GM23338 (cell line): ENCODE measurements at regions not wholly inside any gene's neighbourhood (a gene's known extent, or its start where the extent isn't known, plus 50 kb on each side); places are given as distances from the start of the nearest gene placed in this dataset.

Experiments
- ATAC-seq: fragments of 200-7000 bp; cut with Tn5 transposase; 3 replicates; pipeline ENCODE4 v1.9.1; 2020
- DNase-seq: peaks from one replicate; pipeline ENCODE4 v3.0.0-alpha.2; 2015; ENCODE audit warnings: low spot score
- H2AFZ ChIP-seq: fragments of 200-600 bp; sonication (generic); 2 replicates; pipeline ENCODE4 v1.8.0; 2016; ENCODE audit warnings: antibody characterized with exemption, mild to moderate bottlenecking, moderate library complexity
- H3F3A ChIP-seq: fragments of 200-600 bp; sonication (generic); replicated peaks from 2 replicates; pipeline ENCODE4 v1.8.0; 2017; ENCODE audit warnings: antibody characterized with exemption, mixed run types, low read depth
- H3K27ac ChIP-seq: fragments of 200-600 bp; sonication (generic); 2 replicates; pipeline ENCODE4 v1.6.1; 2016; ENCODE audit warnings: low read depth
- H3K27me3 ChIP-seq: fragments of 200-600 bp; sonication (generic); 2 replicates; pipeline ENCODE4 v1.8.0; 2016; ENCODE audit warnings: mild to moderate bottlenecking, mixed run types, moderate library complexity; ENCODE audit not compliant: insufficient read depth
- H3K36me3 ChIP-seq: fragments of 200-600 bp; sonication (generic); 2 replicates; pipeline ENCODE4 v1.8.0; 2016; ENCODE audit warnings: mild to moderate bottlenecking; ENCODE audit not compliant: insufficient read depth
- H3K4me1 ChIP-seq: fragments of 200-600 bp; sonication (generic); 2 replicates; pipeline ENCODE4 v1.8.0; 2016; ENCODE audit warnings: mild to moderate bottlenecking, moderate library complexity; ENCODE audit not compliant: insufficient read depth
- H3K4me2 ChIP-seq: fragments of 200-600 bp; sonication (generic); 2 replicates; pipeline ENCODE4 v1.7.1; 2017; ENCODE audit warnings: mixed run types
- H3K4me3 ChIP-seq: fragments of 200-600 bp; sonication (generic); 2 replicates; pipeline ENCODE4 v1.6.1; 2016; ENCODE audit warnings: mixed run types
- H3K79me2 ChIP-seq: fragments of 200-600 bp; sonication (generic); replicated peaks from 2 replicates; pipeline ENCODE4 v1.8.0; 2017; ENCODE audit warnings: mild to moderate bottlenecking; ENCODE audit not compliant: insufficient read depth
- H3K9me2 ChIP-seq: fragments of 200-600 bp; sonication (generic); 2 replicates; pipeline ENCODE4 v1.8.0; 2017; ENCODE audit not compliant: insufficient read depth
- H4K20me1 ChIP-seq: fragments of 200-600 bp; sonication (generic); replicated peaks from 2 replicates; pipeline ENCODE4 v1.8.0; 2017; ENCODE audit warnings: mild to moderate bottlenecking; ENCODE audit not compliant: insufficient read depth
- H3K27ac Mint-ChIP-seq: 2 replicates; pipeline ENCODE4 v1.8.0; 2020; ENCODE audit warnings: inconsistent platforms, mild to moderate bottlenecking, moderate library complexity, mixed read lengths
- H3K27me3 Mint-ChIP-seq: 3 replicates; pipeline ENCODE4 v1.8.0; 2022; ENCODE audit warnings: low read depth, mild to moderate bottlenecking, moderate library complexity, mixed read lengths, inconsistent platforms; ENCODE audit not compliant: insufficient read depth, poor library complexity
- H3K36me3 Mint-ChIP-seq: 3 replicates; pipeline ENCODE4 v1.8.0; 2021; ENCODE audit warnings: low read depth, mild to moderate bottlenecking, inconsistent platforms, moderate library complexity, mixed read lengths
- H3K4me1 Mint-ChIP-seq: 3 replicates; pipeline ENCODE4 v1.8.0; 2020; ENCODE audit warnings: mild to moderate bottlenecking, inconsistent platforms, mixed read lengths
- H3K4me3 Mint-ChIP-seq: 3 replicates; pipeline ENCODE4 v1.8.0; 2021; ENCODE audit warnings: moderate library complexity, mild to moderate bottlenecking, inconsistent platforms, mixed read lengths
- H3K9me3 Mint-ChIP-seq: 3 replicates; pipeline ENCODE4 v1.8.0; 2020; ENCODE audit warnings: moderate library complexity, mild to moderate bottlenecking, inconsistent platforms, mixed read lengths
- CTCF ChIP-seq, 2 experiments: fragments of 200-600 bp in 1 of 2; sonication (generic) in 1 of 2; conservative IDR thresholded peaks; 2 replicates each; pipeline versions ENCODE4 v1.5.1 to v1.6.1; 2016 to 2017; ENCODE audit warnings: antibody characterized with exemption in 2 of 2, low read depth in 2 of 2, mild to moderate bottlenecking in 2 of 2, moderate library complexity in 1 of 2
- EZH2 ChIP-seq: fragments of 200-600 bp; sonication (generic); IDR thresholded peaks from one replicate; pipeline ENCODE4 v1.8.0; 2017; ENCODE audit warnings: antibody characterized with exemption, mild to moderate bottlenecking, low read depth; ENCODE audit not compliant: unreplicated experiment
- EZH2phosphoT487 ChIP-seq: fragments of 200-600 bp; sonication (generic); IDR thresholded peaks from one replicate; pipeline ENCODE4 v1.8.1; 2018; ENCODE audit warnings: antibody characterized with exemption; ENCODE audit not compliant: unreplicated experiment
- JUNB ChIP-seq: IDR thresholded peaks from one replicate; pipeline ENCODE4 v1.6.1; 2016; ENCODE audit warnings: antibody characterized with exemption; ENCODE audit not compliant: unreplicated experiment
- POLR2AphosphoS5 ChIP-seq: IDR thresholded peaks from 2 replicates; pipeline ENCODE4 v1.6.1; 2016; ENCODE audit warnings: antibody characterized with exemption, low read depth
- TF ChIP-seq, protein P1 (sequence below): IDR thresholded peaks from one replicate; pipeline ENCODE4 v1.6.1; 2018; ENCODE audit warnings: antibody characterized with exemption; ENCODE audit not compliant: unreplicated experiment

- TF ChIP-seq, protein P1, sequence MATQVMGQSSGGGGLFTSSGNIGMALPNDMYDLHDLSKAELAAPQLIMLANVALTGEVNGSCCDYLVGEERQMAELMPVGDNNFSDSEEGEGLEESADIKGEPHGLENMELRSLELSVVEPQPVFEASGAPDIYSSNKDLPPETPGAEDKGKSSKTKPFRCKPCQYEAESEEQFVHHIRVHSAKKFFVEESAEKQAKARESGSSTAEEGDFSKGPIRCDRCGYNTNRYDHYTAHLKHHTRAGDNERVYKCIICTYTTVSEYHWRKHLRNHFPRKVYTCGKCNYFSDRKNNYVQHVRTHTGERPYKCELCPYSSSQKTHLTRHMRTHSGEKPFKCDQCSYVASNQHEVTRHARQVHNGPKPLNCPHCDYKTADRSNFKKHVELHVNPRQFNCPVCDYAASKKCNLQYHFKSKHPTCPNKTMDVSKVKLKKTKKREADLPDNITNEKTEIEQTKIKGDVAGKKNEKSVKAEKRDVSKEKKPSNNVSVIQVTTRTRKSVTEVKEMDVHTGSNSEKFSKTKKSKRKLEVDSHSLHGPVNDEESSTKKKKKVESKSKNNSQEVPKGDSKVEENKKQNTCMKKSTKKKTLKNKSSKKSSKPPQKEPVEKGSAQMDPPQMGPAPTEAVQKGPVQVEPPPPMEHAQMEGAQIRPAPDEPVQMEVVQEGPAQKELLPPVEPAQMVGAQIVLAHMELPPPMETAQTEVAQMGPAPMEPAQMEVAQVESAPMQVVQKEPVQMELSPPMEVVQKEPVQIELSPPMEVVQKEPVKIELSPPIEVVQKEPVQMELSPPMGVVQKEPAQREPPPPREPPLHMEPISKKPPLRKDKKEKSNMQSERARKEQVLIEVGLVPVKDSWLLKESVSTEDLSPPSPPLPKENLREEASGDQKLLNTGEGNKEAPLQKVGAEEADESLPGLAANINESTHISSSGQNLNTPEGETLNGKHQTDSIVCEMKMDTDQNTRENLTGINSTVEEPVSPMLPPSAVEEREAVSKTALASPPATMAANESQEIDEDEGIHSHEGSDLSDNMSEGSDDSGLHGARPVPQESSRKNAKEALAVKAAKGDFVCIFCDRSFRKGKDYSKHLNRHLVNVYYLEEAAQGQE, result no peak
- no peak for TF ChIP-seq EZH2phosphoT487
These were observed 208.4 kb downstream of the CSNK1G3 start (continued) for GRCh38 chr5:123720339-123720738.

GRCh38 chr5:123719004-123719403 is 207.0 kb downstream of the CSNK1G3 start:
- Mint-ChIP-seq H3K27ac (no peak overlapping the region), H3K9me3 (no peaks in the 10 kb centered on the region; the same call in 2 of the 3 replicates)

GRCh38 chr5:123718238-123718637 is 206.3 kb downstream of the CSNK1G3 start:
- H3K4me3 Mint-ChIP-seq, result no peak overlapping the region
- DNase-seq (no peak), ATAC-seq (no peak)
- H3K27ac Mint-ChIP-seq, result no peak overlapping the region
- no peaks in the 10 kb centered on the region; the same call in 2 of the 3 replicates for H3K9me3 Mint-ChIP-seq
- no peaks in the 10 kb centered on the region for H3F3A ChIP-seq
- H3K27ac ChIP-seq, result no peak overlapping the region
- H3K27me3 ChIP-seq, result no peaks in the 10 kb centered on the region
- H3K36me3 Mint-ChIP-seq, result no peaks in the 10 kb centered on the region
- no peaks in the 10 kb centered on the region for H3K36me3 ChIP-seq
- H3K4me3 ChIP-seq, result no peak overlapping the region
- H4K20me1 ChIP-seq, result no peaks in the 10 kb centered on the region
- peaks cover 2% of the 10 kb centered on the region; the same call in 1 of the 2 replicates for H3K9me2 ChIP-seq
- no peaks in the 10 kb centered on the region for H3K4me1 ChIP-seq
- no peaks in the 10 kb centered on the region for H3K4me1 Mint-ChIP-seq
- no peaks in the 10 kb centered on the region for H3K79me2 ChIP-seq
- H3K4me2 ChIP-seq, result no peak overlapping the region
- H3K27me3 Mint-ChIP-seq, result peaks cover 2% of the 10 kb centered on the region
- no peak overlapping the region for H2AFZ ChIP-seq
- TF ChIP-seq JUNB (no peak), POLR2AphosphoS5 (no peak), CTCF (conservative IDR thresholded peaks at IDR 0.05; ENCODE audit: low read depth in 2 of 2) (no peak)
- TF ChIP-seq, protein P1, result no peak

More at GRCh38 chr5:123719004-123719403, 207.0 kb downstream of the CSNK1G3 start:
- Mint-ChIP-seq H3K36me3 (no peaks in the 10 kb centered on the region), H3K4me1 (no peaks in the 10 kb centered on the region), H3K4me3 (no peak overlapping the region), H3K27me3 (peaks cover 2% of the 10 kb centered on the region)
- no peak overlapping the region for H3K4me2 ChIP-seq
- peak; percentile 11 for DNase-seq
- no peaks in the 10 kb centered on the region for H3K27me3 ChIP-seq
- no peaks in the 10 kb centered on the region for H3K9me2 ChIP-seq
- no peak overlapping the region for H3K4me3 ChIP-seq
- no peak overlapping the region for H3K27ac ChIP-seq
- no peaks in the 10 kb centered on the region for H3K4me1 ChIP-seq
- no peaks in the 10 kb centered on the region for H3K79me2 ChIP-seq
- peak overlapping the region; percentile 49; the same call in 1 of the 2 replicates for H2AFZ ChIP-seq
- no peaks in the 10 kb centered on the region for H4K20me1 ChIP-seq
- no peaks in the 10 kb centered on the region for H3F3A ChIP-seq
- H3K36me3 ChIP-seq, result no peaks in the 10 kb centered on the region
- ATAC-seq, result no peak
- no peak for TF ChIP-seq EZH2
